Mammary epithelial cell (primary cell): ENCODE measurements at regions not wholly inside any gene's neighbourhood (a gene's known extent, or its start where the extent isn't known, plus 50 kb on each side); places are given as distances from the start of the nearest gene placed in this dataset.

Source experiments
- CTCF ChIP-seq, 2 donors: IDR thresholded peaks in 1 of 2; conservative IDR thresholded peaks in 1 of 2; 2 replicates each; pipeline ENCODE4 v1.5.1; 2011 to 2012; ENCODE audit warnings: inconsistent platforms in 2 of 2, low read length in 2 of 2, mild to moderate bottlenecking in 2 of 2, control low read depth in 1 of 2, low read depth in 1 of 2; ENCODE audit not compliant: insufficient read depth in 1 of 2; ENCODE audit errors: extremely low read depth in 1 of 2
- EZH2 ChIP-seq: IDR thresholded peaks from 2 replicates; pipeline ENCODE4 v1.6.1; 2012; ENCODE audit warnings: low read length, inconsistent platforms, borderline replicate concordance

DNA sequence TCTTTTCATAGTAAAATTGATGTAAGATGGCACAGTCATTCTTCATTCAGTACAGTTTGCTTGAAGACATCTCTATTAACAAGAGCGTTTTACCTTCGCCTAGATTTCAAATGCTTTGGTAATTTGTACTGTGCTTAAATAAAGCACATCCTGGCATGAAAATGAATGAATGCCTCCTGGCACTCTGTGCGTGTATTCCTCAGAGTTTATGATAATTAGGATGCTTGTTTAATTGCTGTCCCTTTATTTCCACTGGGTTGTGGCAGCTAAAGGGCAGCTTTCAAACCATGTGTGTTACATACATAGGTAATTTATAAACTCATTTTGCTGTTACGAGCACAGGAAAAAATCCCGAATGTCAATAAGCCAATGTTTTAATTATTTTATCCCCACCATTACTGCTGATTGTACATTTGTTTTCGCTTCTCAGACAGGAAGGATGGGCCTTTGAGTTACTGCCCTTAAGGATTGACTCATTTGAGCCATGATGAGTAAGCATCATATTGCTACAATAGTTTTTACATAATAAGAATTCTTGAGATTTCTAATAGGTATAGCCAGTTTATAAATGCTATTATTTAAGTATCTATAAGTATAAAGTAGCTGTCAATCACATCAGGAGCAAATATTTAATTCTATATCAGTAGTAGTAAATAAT lies 516.5 kb downstream of the XIRP2 start:
- TF ChIP-seq CTCF (conservative IDR thresholded peaks at IDR 0.05 in 1 of 2, IDR thresholded peaks at IDR 0.05 in 1 of 2; ENCODE audit: extremely low read depth in 1 of 2, insufficient read depth in 1 of 2, low read depth in 1 of 2, low read length in 2 of 2) (no peak), EZH2 (no peak)
